CD14-positive monocyte (primary cell): ENCODE measurements at regions not wholly inside any gene's neighbourhood (a gene's known extent, or its start where the extent isn't known, plus 50 kb on each side); places are given as distances from the start of the nearest gene placed in this dataset.

Experiments used
- DNase-seq, 3 donors: peaks; one replicate each; pipeline ENCODE4 v3.0.0-alpha.2; 2011 to 2022
- H2AFZ ChIP-seq: 2 replicates; pipeline ENCODE4 v1.6.0; 2012; ENCODE audit warnings: mild to moderate bottlenecking, low read depth, low read length, inconsistent platforms; ENCODE audit not compliant: insufficient read depth, poor library complexity, severe bottlenecking
- H3K27ac ChIP-seq, 2 donors: 1 replicate in 1 of 2; 2 replicates in 1 of 2; pipeline ENCODE4 v1.5.1; 2012 to 2013; ENCODE audit warnings: low read length in 2 of 2, control low read depth in 1 of 2, inconsistent platforms in 1 of 2, low read depth in 1 of 2, mild to moderate bottlenecking in 1 of 2
- H3K27me3 ChIP-seq, 2 donors: one replicate each; pipeline versions ENCODE4 v1.6.0 to v1.6.1; 2011 to 2013; ENCODE audit warnings: low read length in 2 of 2; ENCODE audit not compliant: control insufficient read depth in 2 of 2, insufficient read depth in 2 of 2
- H3K36me3 ChIP-seq, 2 donors: replicated peaks in 1 of 2; 1 replicate in 1 of 2; 2 replicates in 1 of 2; pipeline versions ENCODE4 v1.5.1 to v1.6.1; 2012 to 2013; ENCODE audit warnings: low read length in 2 of 2, control low read depth in 1 of 2, inconsistent platforms in 1 of 2, mild to moderate bottlenecking in 1 of 2; ENCODE audit not compliant: insufficient read depth in 2 of 2, control insufficient read depth in 1 of 2
- H3K4me1 ChIP-seq, 2 donors: 1 replicate in 1 of 2; 2 replicates in 1 of 2; pipeline versions ENCODE4 v1.5.1 to v1.6.1; 2012 to 2013; ENCODE audit warnings: low read length in 2 of 2, control low read depth in 1 of 2, inconsistent platforms in 1 of 2, mild to moderate bottlenecking in 1 of 2, moderate library complexity in 1 of 2; ENCODE audit not compliant: insufficient read depth in 2 of 2, control insufficient read depth in 1 of 2
- H3K4me2 ChIP-seq: replicated peaks from 2 replicates; pipeline ENCODE3; 2012; ENCODE audit warnings: low read length, moderate library complexity, mild to moderate bottlenecking; ENCODE audit not compliant: poor library complexity, severe bottlenecking; ENCODE audit errors: extremely low read depth
- H3K4me3 ChIP-seq, 3 experiments: fragments of 200-600 bp in 1 of 3; sonication (generic) in 1 of 3; replicated peaks in 1 of 3; 1 replicate in 2 of 3; 2 replicates in 1 of 3; pipeline ENCODE4 v1.5.1; 2011 to 2013; ENCODE audit warnings: low read length in 3 of 3, mild to moderate bottlenecking in 3 of 3, control low read depth in 2 of 3, low read depth in 2 of 3, inconsistent platforms in 1 of 3, moderate library complexity in 1 of 3
- H3K79me2 ChIP-seq: 2 replicates; pipeline ENCODE4 v1.6.0; 2012; ENCODE audit warnings: mild to moderate bottlenecking, control low read depth, inconsistent platforms, low read length, moderate library complexity; ENCODE audit not compliant: insufficient read depth
- H3K9ac ChIP-seq: 2 replicates; pipeline ENCODE4 v1.6.0; 2017; ENCODE audit warnings: low read length, mild to moderate bottlenecking; ENCODE audit not compliant: insufficient read depth, poor library complexity, severe bottlenecking
- H3K9me3 ChIP-seq, 2 donors: replicated peaks in 1 of 2; 1 replicate in 1 of 2; 2 replicates in 1 of 2; pipeline versions ENCODE4 v1.5.1 to v1.6.1; 2012 to 2013; ENCODE audit warnings: low read length in 2 of 2, control low read depth in 1 of 2; ENCODE audit not compliant: control insufficient read depth in 1 of 2, insufficient read depth in 1 of 2
- H4K20me1 ChIP-seq: 2 replicates; pipeline ENCODE4 v1.6.0; 2012; ENCODE audit warnings: mild to moderate bottlenecking, low read length, control low read depth, moderate library complexity; ENCODE audit not compliant: insufficient read depth
- H3K27ac Mint-ChIP-seq, 7 donors: one replicate each; pipeline ENCODE4 v1.8.0; 2020; ENCODE audit warnings: mild to moderate bottlenecking in 7 of 7, mixed read lengths in 7 of 7, moderate library complexity in 6 of 7, inconsistent platforms in 2 of 7
- H3K27me3 Mint-ChIP-seq, 3 donors: one replicate each; pipeline ENCODE4 v1.8.0; 2021 to 2022; ENCODE audit warnings: low read depth in 3 of 3, mild to moderate bottlenecking in 3 of 3, mixed read lengths in 3 of 3, moderate library complexity in 3 of 3, inconsistent platforms in 1 of 3
- H3K36me3 Mint-ChIP-seq, 2 donors: one replicate each; pipeline ENCODE4 v1.8.0; 2020; ENCODE audit warnings: mixed read lengths in 2 of 2, inconsistent platforms in 1 of 2, mild to moderate bottlenecking in 1 of 2
- H3K4me1 Mint-ChIP-seq: one replicate; pipeline ENCODE4 v1.8.0; 2020; ENCODE audit warnings: mild to moderate bottlenecking, mixed read lengths
- H3K4me3 Mint-ChIP-seq, 2 donors: one replicate each; pipeline ENCODE4 v1.8.0; 2020; ENCODE audit warnings: mild to moderate bottlenecking in 2 of 2, mixed read lengths in 2 of 2, moderate library complexity in 1 of 2
- H3K9me3 Mint-ChIP-seq, 7 donors: one replicate each; pipeline ENCODE4 v1.8.0; 2020 to 2022; ENCODE audit warnings: mixed read lengths in 7 of 7, mild to moderate bottlenecking in 6 of 7, moderate library complexity in 6 of 7, inconsistent platforms in 2 of 7
- WGBS: methylation state at CpG from one replicate; pipeline ENCODE4 v1.1.5; 2013; ENCODE audit warnings: missing lambda C conversion rate; ENCODE audit not compliant: insufficient coverage; 5-methylcytosine and 5-hydroxymethylcytosine counted together
- intact Hi-C, 2 donors: fragments of 100-400 bp; cut with micrococcal nuclease; formaldehyde crosslinking; loops; one replicate each; pipeline versions ENCODE4 v1.15.0 to v1.15.1; 2023
- TF ChIP-seq, protein P1 (sequence below): fragments of 200-600 bp; IDR thresholded peaks from one replicate; pipeline ENCODE4 v1.8.0; 2022; ENCODE audit warnings: antibody characterized with exemption, mild to moderate bottlenecking

DNA sequence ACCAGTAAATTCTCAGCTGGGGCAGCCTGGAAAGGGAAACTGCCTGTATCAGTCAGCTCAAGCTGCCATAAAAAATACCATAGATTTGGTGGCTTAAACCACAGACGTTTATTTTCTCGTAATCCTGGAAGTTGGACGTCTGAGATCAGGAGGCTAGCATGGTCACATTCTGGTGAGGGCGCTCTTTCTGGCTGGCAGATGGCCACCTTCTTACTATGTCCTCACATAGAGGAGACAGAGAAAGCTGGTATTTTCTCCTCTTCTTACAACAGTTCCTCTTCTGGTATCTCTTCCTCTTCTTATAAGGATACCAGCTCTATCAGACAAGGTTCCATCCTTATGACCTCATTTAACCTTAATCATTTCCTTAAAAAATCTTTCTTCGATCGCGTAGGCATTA is 50.5 kb upstream of the RFX3 start:
- H3K4me2 ChIP-seq: peak overlapping the region; percentile 32
- H3K4me3 Mint-ChIP-seq: peak overlapping the region in 1 of 2 donors; percentile 39
- H3K27ac ChIP-seq: peak overlapping the region in 1 of 2 donors; percentile 28
- H3K27me3 Mint-ChIP-seq: peaks cover 0 to 2% (median 0%) of the 10 kb centered on the region in 3 donors
- no peaks in the 10 kb centered on the region for H3K36me3 ChIP-seq
- no peaks in the 10 kb centered on the region for H4K20me1 ChIP-seq
- H3K9ac ChIP-seq: no peak overlapping the region
- H3K27ac Mint-ChIP-seq: peak overlapping the region; percentile 67 to 90 (median 84)
- H3K36me3 Mint-ChIP-seq: peaks cover 0 to 15% of the 10 kb centered on the region in 2 donors
- H3K27me3 ChIP-seq: no peaks in the 10 kb centered on the region
- TF ChIP-seq, protein P1, sequence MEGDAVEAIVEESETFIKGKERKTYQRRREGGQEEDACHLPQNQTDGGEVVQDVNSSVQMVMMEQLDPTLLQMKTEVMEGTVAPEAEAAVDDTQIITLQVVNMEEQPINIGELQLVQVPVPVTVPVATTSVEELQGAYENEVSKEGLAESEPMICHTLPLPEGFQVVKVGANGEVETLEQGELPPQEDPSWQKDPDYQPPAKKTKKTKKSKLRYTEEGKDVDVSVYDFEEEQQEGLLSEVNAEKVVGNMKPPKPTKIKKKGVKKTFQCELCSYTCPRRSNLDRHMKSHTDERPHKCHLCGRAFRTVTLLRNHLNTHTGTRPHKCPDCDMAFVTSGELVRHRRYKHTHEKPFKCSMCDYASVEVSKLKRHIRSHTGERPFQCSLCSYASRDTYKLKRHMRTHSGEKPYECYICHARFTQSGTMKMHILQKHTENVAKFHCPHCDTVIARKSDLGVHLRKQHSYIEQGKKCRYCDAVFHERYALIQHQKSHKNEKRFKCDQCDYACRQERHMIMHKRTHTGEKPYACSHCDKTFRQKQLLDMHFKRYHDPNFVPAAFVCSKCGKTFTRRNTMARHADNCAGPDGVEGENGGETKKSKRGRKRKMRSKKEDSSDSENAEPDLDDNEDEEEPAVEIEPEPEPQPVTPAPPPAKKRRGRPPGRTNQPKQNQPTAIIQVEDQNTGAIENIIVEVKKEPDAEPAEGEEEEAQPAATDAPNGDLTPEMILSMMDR: peak; percentile 24
- peaks cover 7 to 15% (median 9%) of the 10 kb centered on the region in 7 donors for H3K9me3 Mint-ChIP-seq
- intact Hi-C loops: loop anchor here in 1 of 2 donors (2.0 kb wide), 1 partner anchor 50 kb away; the partner anchor contains the start of gene RFX3
- no peak overlapping the region for H2AFZ ChIP-seq
- no peaks in the 10 kb centered on the region for H3K79me2 ChIP-seq
- H3K4me3 ChIP-seq: peak overlapping the region in 2 of 3 experiments; percentile 11 to 26
- 0% methylated on average over 4 of the region's 7 CpGs for WGBS
- H3K9me3 ChIP-seq: peaks cover 0 to 12% of the 10 kb centered on the region in 2 donors
- peak; percentile 76 to 90 (median 86) for DNase-seq
- H3K4me1 Mint-ChIP-seq: peaks cover 22% of the 10 kb centered on the region
- H3K4me1 ChIP-seq: peaks cover 18 to 32% of the 10 kb centered on the region in 2 donors

DNA sequence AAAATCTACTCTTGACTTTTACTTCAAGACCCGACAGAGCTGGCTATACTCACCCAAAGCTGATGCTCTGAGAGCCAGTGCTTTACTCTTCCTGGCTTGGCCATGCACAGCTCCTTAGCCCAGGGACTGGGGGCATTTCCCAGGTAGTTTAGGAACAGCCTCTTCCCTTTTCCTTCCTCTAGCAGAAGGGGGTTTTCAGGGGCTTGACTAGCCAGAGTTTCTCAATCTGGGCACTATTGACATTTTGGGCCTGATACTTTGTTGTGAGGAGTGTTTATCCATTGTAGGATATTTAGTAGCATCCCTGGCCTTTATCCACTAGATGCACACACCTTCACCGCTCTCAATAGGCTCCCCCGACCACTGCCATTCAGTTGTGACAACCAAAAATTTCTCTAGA is 50.0 kb upstream of the RFX3 start:
- no peaks in the 10 kb centered on the region for H3K27me3 ChIP-seq
- WGBS: 75% methylated on average over 1 of the region's 3 CpGs
- no peaks in the 10 kb centered on the region for H4K20me1 ChIP-seq
- Mint-ChIP-seq H3K4me3 (peak overlapping the region in 1 of 2 donors; percentile 70), H3K27me3 (peaks cover 0 to 2% (median 0%) of the 10 kb centered on the region in 3 donors), H3K9me3 (peaks cover 2 to 12% (median 6%) of the 10 kb centered on the region in 7 donors), H3K27ac (peak overlapping the region; percentile 67 to 90 (median 84)), H3K36me3 (peaks cover 0 to 14% of the 10 kb centered on the region in 2 donors), H3K4me1 (peaks cover 22% of the 10 kb centered on the region)
- peak overlapping the region in 1 of 3 experiments; percentile 26 for H3K4me3 ChIP-seq
- peaks cover 18 to 32% of the 10 kb centered on the region in 2 donors for H3K4me1 ChIP-seq
- TF ChIP-seq, protein P1: no peak
- H3K4me2 ChIP-seq: peak overlapping the region; percentile 32
- no peak overlapping the region for H2AFZ ChIP-seq
- DNase-seq: peak in 1 of 3 donors; percentile 52
- peak overlapping the region in 1 of 2 donors; percentile 28 for H3K27ac ChIP-seq
- no peaks in the 10 kb centered on the region for H3K79me2 ChIP-seq
- H3K36me3 ChIP-seq: no peaks in the 10 kb centered on the region
- intact Hi-C loops: loop anchor here in 1 of 2 donors (2.0 kb wide), 1 partner anchor 49 kb away; the partner anchor contains the start of gene RFX3
- no peak overlapping the region for H3K9ac ChIP-seq
- H3K9me3 ChIP-seq: peaks cover 0 to 7% of the 10 kb centered on the region in 2 donors
